Hepatocyte (in vitro differentiated cells): ENCODE measurements at regions not wholly inside any gene's neighbourhood (a gene's known extent, or its start where the extent isn't known, plus 50 kb on each side); places are given as distances from the start of the nearest gene placed in this dataset.

Experiments used
- DNase-seq: peaks from one replicate; pipeline ENCODE4 v3.0.0-alpha.2; 2016; ENCODE audit warnings: low spot score
- H2AFZ ChIP-seq: fragments of 200-600 bp; sonication (generic); 2 replicates; pipeline ENCODE4 v1.6.0; 2016; ENCODE audit warnings: antibody characterized with exemption, mild to moderate bottlenecking
- H3K27ac ChIP-seq: fragments of 200-600 bp; sonication (generic); 2 replicates; pipeline ENCODE4 v1.5.1; 2016; ENCODE audit warnings: mild to moderate bottlenecking
- H3K27me3 ChIP-seq: fragments of 200-600 bp; sonication (generic); 2 replicates; pipeline ENCODE4 v1.6.1; 2016
- H3K36me3 ChIP-seq: fragments of 200-600 bp; sonication (generic); replicated peaks from 2 replicates; pipeline ENCODE4 v1.5.1; 2016; ENCODE audit warnings: low read depth; ENCODE audit not compliant: insufficient read depth
- H3K4me1 ChIP-seq: fragments of 200-600 bp; sonication (generic); 2 replicates; pipeline ENCODE4 v1.5.1; 2016; ENCODE audit warnings: mild to moderate bottlenecking, moderate library complexity; ENCODE audit not compliant: insufficient read depth
- H3K4me2 ChIP-seq: fragments of 200-600 bp; sonication (generic); 2 replicates; pipeline ENCODE4 v1.6.0; 2016
- H3K4me3 ChIP-seq: fragments of 200-600 bp; sonication (generic); 2 replicates; pipeline ENCODE4 v1.5.1; 2016; ENCODE audit warnings: mild to moderate bottlenecking
- H3K79me2 ChIP-seq: fragments of 200-600 bp; sonication (generic); 2 replicates; pipeline ENCODE4 v1.6.0; 2017; ENCODE audit warnings: mild to moderate bottlenecking
- H3K9me2 ChIP-seq: fragments of 200-600 bp; sonication (generic); replicated peaks from 2 replicates; pipeline ENCODE4 v1.6.0; 2017; ENCODE audit warnings: mild to moderate bottlenecking; ENCODE audit not compliant: insufficient read depth
- H3K9me3 ChIP-seq: fragments of 200-600 bp; sonication (generic); 2 replicates; pipeline ENCODE4 v1.5.1; 2016; ENCODE audit warnings: low read depth, mild to moderate bottlenecking
- H4K20me1 ChIP-seq: fragments of 200-600 bp; sonication (generic); 2 replicates; pipeline ENCODE4 v1.6.0; 2016; ENCODE audit warnings: mild to moderate bottlenecking; ENCODE audit not compliant: insufficient read depth, poor library complexity, severe bottlenecking
- EZH2 ChIP-seq: fragments of 200-600 bp; sonication (generic); IDR thresholded peaks from 2 replicates; pipeline ENCODE4 v1.6.1; 2016; ENCODE audit warnings: antibody characterized with exemption, mild to moderate bottlenecking, borderline replicate concordance
- EZH2phosphoT487 ChIP-seq: fragments of 200-600 bp; sonication (generic); IDR thresholded peaks from one replicate; pipeline ENCODE4 v1.6.1; 2018; ENCODE audit warnings: antibody characterized with exemption, mild to moderate bottlenecking, low read depth, moderate library complexity; ENCODE audit not compliant: unreplicated experiment, severe bottlenecking
- WGBS: methylation state at CpG from one replicate; pipeline ENCODE4 v1.1.6; 2016; ENCODE audit warnings: low lambda C conversion rate; ENCODE audit errors: missing lambda C conversion rate; 5-methylcytosine and 5-hydroxymethylcytosine counted together
- TF ChIP-seq, protein P1 (sequence below): fragments of 200-600 bp; sonication (generic); IDR thresholded peaks from 2 replicates; pipeline ENCODE4 v1.5.1; 2016; ENCODE audit warnings: antibody characterized with exemption, mild to moderate bottlenecking; ENCODE audit not compliant: poor library complexity

DNA sequence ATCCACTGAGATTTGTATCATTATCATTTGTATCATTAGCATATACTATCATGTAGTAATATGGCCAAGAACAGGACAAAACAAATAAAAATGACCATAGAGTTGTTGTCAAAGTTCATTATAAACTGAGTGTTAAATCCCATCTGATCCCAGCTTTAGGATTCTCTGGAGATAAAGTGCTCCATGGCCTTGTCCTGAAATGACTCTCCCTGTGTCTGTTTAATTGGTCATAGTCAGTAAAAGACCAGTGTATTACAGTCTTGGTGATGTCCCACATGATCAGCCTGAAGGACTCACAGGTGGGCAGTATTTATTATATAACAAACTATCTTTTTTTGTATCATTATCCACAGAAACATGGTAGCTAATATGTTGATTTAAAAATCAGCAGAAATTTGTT, 361.6 kb downstream of the TMEM135 start:
- Histone ChIP-seq H3K36me3 (no peaks in the 10 kb centered on the region), H3K9me3 (no peaks in the 10 kb centered on the region), H3K4me2 (no peak overlapping the region), H3K27me3 (no peaks in the 10 kb centered on the region), H4K20me1 (no peaks in the 10 kb centered on the region), H3K27ac (no peak overlapping the region), H3K4me3 (no peak overlapping the region), H2AFZ (no peak overlapping the region), H3K9me2 (no peaks in the 10 kb centered on the region), H3K79me2 (no peaks in the 10 kb centered on the region), H3K4me1 (no peaks in the 10 kb centered on the region)
- DNase-seq: no peak
- TF ChIP-seq EZH2phosphoT487: no peak
- no peak for TF ChIP-seq EZH2
- TF ChIP-seq, protein P1, sequence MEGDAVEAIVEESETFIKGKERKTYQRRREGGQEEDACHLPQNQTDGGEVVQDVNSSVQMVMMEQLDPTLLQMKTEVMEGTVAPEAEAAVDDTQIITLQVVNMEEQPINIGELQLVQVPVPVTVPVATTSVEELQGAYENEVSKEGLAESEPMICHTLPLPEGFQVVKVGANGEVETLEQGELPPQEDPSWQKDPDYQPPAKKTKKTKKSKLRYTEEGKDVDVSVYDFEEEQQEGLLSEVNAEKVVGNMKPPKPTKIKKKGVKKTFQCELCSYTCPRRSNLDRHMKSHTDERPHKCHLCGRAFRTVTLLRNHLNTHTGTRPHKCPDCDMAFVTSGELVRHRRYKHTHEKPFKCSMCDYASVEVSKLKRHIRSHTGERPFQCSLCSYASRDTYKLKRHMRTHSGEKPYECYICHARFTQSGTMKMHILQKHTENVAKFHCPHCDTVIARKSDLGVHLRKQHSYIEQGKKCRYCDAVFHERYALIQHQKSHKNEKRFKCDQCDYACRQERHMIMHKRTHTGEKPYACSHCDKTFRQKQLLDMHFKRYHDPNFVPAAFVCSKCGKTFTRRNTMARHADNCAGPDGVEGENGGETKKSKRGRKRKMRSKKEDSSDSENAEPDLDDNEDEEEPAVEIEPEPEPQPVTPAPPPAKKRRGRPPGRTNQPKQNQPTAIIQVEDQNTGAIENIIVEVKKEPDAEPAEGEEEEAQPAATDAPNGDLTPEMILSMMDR: no peak

DNA sequence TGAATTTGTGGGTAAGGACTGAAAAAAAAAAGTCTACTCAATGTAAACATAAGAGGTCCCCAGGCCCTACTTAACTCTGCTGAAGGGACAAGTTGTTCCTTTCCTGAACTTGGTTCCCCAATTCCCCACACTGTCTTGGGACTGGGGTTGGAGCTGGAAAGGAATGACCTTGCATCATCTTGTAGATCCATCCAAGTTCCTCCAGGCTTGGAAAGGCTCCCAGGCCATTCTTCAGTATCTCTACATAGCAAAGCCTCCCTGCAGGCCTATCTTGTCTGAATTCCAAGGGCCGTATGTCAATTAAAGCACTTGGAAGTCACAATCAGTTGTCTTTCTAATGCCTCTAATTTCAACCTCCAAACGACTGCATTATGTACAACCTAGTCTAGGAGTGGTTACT, 361.2 kb downstream of the TMEM135 start:
- no peaks in the 10 kb centered on the region for H3K9me3 ChIP-seq
- H3K27ac ChIP-seq: no peak overlapping the region
- TF ChIP-seq, protein P1: no peak
- TF ChIP-seq EZH2 (no peak), EZH2phosphoT487 (no peak)
- DNase-seq: no peak
- H3K36me3 ChIP-seq: no peaks in the 10 kb centered on the region
- H3K4me1 ChIP-seq: no peaks in the 10 kb centered on the region
- no peaks in the 10 kb centered on the region for H3K79me2 ChIP-seq
- H3K4me2 ChIP-seq: no peak overlapping the region
- no peak overlapping the region for H2AFZ ChIP-seq
- no peaks in the 10 kb centered on the region for H3K27me3 ChIP-seq
- no peaks in the 10 kb centered on the region for H4K20me1 ChIP-seq
- WGBS: 78% methylated on average over 2 of the region's 2 CpGs
- no peak overlapping the region for H3K4me3 ChIP-seq
- H3K9me2 ChIP-seq: no peaks in the 10 kb centered on the region

DNA sequence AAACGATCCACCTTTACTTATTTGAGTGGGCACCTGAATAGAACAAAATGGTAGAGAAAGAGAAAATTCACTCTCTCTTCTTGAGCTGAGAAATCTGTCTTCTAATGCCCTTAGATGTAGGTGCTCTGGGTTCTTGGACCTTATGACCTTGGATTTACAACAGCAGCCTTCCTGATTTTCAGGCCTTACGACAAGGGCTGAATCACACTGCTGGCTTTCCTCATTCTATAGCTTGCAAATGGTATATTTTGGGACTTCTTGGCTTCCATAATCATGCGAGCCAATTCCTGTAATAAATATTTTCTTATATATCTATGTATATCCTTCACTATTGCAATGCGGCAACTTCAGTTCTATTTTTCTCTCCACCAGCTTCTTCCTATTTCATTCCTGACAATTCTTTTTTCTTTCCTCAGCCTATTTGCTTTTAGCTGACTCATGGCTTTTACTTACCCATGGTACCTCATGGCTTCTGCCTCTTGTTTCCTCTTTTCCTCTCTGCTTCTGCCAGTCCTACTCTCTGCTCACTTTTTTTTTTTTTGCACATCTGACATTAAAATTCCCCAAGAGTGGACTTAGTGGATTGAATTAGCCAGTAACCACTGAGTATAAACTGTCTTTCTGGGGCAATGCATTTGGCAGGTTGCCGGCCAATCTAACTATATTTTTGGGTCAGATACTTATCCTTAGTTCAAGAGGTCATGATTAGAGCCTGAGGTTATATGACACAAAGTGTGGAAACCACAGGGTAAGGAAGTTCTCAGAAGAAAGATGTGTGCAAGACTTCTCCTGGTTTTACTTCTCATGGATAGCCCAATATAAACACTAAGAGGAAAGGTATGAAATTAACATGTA, 359.5 kb downstream of the TMEM135 start:
- TF ChIP-seq EZH2phosphoT487: no peak
- no peak for TF ChIP-seq EZH2
- TF ChIP-seq, protein P1: no peak
- H3K79me2 ChIP-seq: no peaks in the 10 kb centered on the region
- 72% methylated on average over 5 of the region's 5 CpGs for WGBS
- H3K4me3 ChIP-seq: no peak overlapping the region
- no peaks in the 10 kb centered on the region for H4K20me1 ChIP-seq
- no peak for DNase-seq
- no peaks in the 10 kb centered on the region for H3K9me2 ChIP-seq
- H3K27ac ChIP-seq: no peak overlapping the region
- no peaks in the 10 kb centered on the region for H3K4me1 ChIP-seq
- H3K36me3 ChIP-seq: no peaks in the 10 kb centered on the region
- no peaks in the 10 kb centered on the region for H3K9me3 ChIP-seq
- no peak overlapping the region for H3K4me2 ChIP-seq
- no peak overlapping the region for H2AFZ ChIP-seq
- H3K27me3 ChIP-seq: no peaks in the 10 kb centered on the region

DNA sequence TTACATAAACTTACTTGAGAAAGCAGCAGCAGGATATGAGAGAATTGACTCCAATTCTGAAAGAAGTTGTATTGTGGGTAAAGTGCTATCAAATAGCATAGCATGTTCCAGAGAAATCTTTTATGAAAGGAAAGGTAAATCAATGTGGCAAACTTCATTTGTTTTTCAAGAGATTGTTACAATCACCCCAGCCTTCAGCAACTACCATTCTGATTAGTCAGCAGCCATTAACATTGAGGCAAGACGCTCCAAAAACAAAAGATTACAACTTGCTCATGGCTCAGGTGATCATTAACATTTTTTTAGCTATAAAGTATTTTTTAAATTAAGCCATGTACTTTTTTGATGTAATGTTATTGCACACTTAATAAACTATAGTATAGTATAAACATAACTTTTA, 357.2 kb downstream of the TMEM135 start:
- WGBS: 86% methylated on average over 1 of the region's 1 CpG
- H3K36me3 ChIP-seq: no peaks in the 10 kb centered on the region

More for the DNA sequence above, 357.2 kb downstream of the TMEM135 start:
- Histone ChIP-seq H4K20me1 (no peaks in the 10 kb centered on the region), H3K4me2 (no peak overlapping the region), H3K4me3 (no peak overlapping the region), H3K9me3 (no peaks in the 10 kb centered on the region), H3K27ac (no peak overlapping the region), H3K79me2 (no peaks in the 10 kb centered on the region), H3K4me1 (no peaks in the 10 kb centered on the region), H2AFZ (no peak overlapping the region), H3K9me2 (no peaks in the 10 kb centered on the region), H3K27me3 (no peaks in the 10 kb centered on the region)
- DNase-seq: no peak
- TF ChIP-seq EZH2: no peak
- TF ChIP-seq, protein P1: no peak
- no peak for TF ChIP-seq EZH2phosphoT487
